HG02763 (cell line): ENCODE measurements at regions not wholly inside any gene's neighbourhood (a gene's known extent, or its start where the extent isn't known, plus 50 kb on each side); places are given as distances from the start of the nearest gene placed in this dataset.
"Not testable (repeated sequence)": the region's sequence is repeated elsewhere in the genome, so short reads cannot be mapped to it uniquely, and the experiment has no call there.

Source experiments
- ATAC-seq: cut with Tn5 transposase; IDR thresholded peaks from one replicate; pipeline ENCODE4 v1.9.1; 2021; ENCODE audit warnings: mild to moderate bottlenecking, moderate library complexity; ENCODE audit not compliant: unreplicated experiment

GRCh38 chr3:4139462-4140140 lies 163.6 kb upstream of the SETMAR start:
- no peak for ATAC-seq

- no peak for ATAC-seq
These were observed 162.2 kb upstream of the SETMAR start for GRCh38 chr3:4140921-4141320.

GRCh38 chr3:4147556-4148118 lies 155.5 kb upstream of the SETMAR start:
- ATAC-seq: no peak

- ATAC-seq: no peak
These were observed 153.9 kb upstream of the SETMAR start for GRCh38 chr3:4149296-4149695.

GRCh38 chr3:4150816-4151215 lies 152.4 kb upstream of the SETMAR start:
- no peak for ATAC-seq

GRCh38 chr3:4151859-4152258 lies 151.3 kb upstream of the SETMAR start:
- no peak for ATAC-seq

- no peak for ATAC-seq
These were observed 149.4 kb upstream of the SETMAR start for GRCh38 chr3:4153771-4154170.

- no peak for ATAC-seq
These were observed 144.8 kb upstream of the SETMAR start for GRCh38 chr3:4158329-4158728.

- no peak for ATAC-seq
These were observed 141.1 kb upstream of the SETMAR start for GRCh38 chr3:4162096-4162495.

GRCh38 chr3:4163011-4163410 lies 140.2 kb upstream of the SETMAR start:
- no peak for ATAC-seq

- no peak for ATAC-seq
These were observed 136.6 kb upstream of the SETMAR start for GRCh38 chr3:4166540-4166939.

- not testable (repeated sequence) for ATAC-seq
These were observed 135.9 kb upstream of the SETMAR start for GRCh38 chr3:4167230-4167629.

GRCh38 chr3:4174791-4175190 lies 128.4 kb upstream of the SETMAR start:
- ATAC-seq: no peak

GRCh38 chr3:4191971-4192370 lies 111.2 kb upstream of the SETMAR start:
- no peak for ATAC-seq

- ATAC-seq: no peak
These were observed 108.2 kb upstream of the SETMAR start for GRCh38 chr3:4195006-4195405.

GRCh38 chr3:4196506-4197147 lies 106.5 kb upstream of the SETMAR start:
- no peak for ATAC-seq

- ATAC-seq: no peak
These were observed 105.5 kb upstream of the SETMAR start for GRCh38 chr3:4197670-4198069.

- no peak for ATAC-seq
These were observed 104.7 kb upstream of the SETMAR start for GRCh38 chr3:4198491-4198890.

- ATAC-seq: not testable (repeated sequence)
These were observed 98.4 kb upstream of the SETMAR start for GRCh38 chr3:4204776-4205175.

GRCh38 chr3:4207672-4208071 lies 95.5 kb upstream of the SETMAR start:
- no peak for ATAC-seq

- ATAC-seq: no peak
These were observed 94.6 kb upstream of the SETMAR start for GRCh38 chr3:4208556-4208955.

GRCh38 chr3:4211610-4212009 lies 91.6 kb upstream of the SETMAR start:
- ATAC-seq: no peak
